ENCODE measurements at regions not wholly inside any gene's neighbourhood (a gene's known extent, or its start where the extent isn't known, plus 50 kb on each side); places are given as distances from the start of the nearest gene placed in this dataset.
A peak's percentile ranks its signal among the peaks of the same experiment; 100 is the strongest.

- no peak for DNase-seq
- Mint-ChIP-seq H3K36me3 (no peaks in the 10 kb centered on the region), H3K27me3 (ENCODE audit: low read depth in 3 of 3) (peaks cover 0 to 4% (median 1%) of the 10 kb centered on the region in 3 donors), H3K27ac (no peak overlapping the region), H3K4me1 (no peaks in the 10 kb centered on the region), H3K9me3 (no peaks in the 10 kb centered on the region), H3K4me3 (no peak overlapping the region)
Measured at GRCh38 chr2:6757215-6757614, 108.5 kb downstream of the CMPK2 start.

- Mint-ChIP-seq H3K27ac (no peak overlapping the region), H3K27me3 (ENCODE audit: low read depth in 3 of 3) (no peaks in the 10 kb centered on the region), H3K4me3 (no peak overlapping the region), H3K4me1 (no peaks in the 10 kb centered on the region), H3K36me3 (no peaks in the 10 kb centered on the region), H3K9me3 (no peaks in the 10 kb centered on the region)
- DNase-seq = no peak
Measured at GRCh38 chr2:6759689-6760088, 106.0 kb downstream of the CMPK2 start.

GRCh38 chr2:6760132-6760531 is 105.6 kb downstream of the CMPK2 start:
- Mint-ChIP-seq H3K36me3 (no peaks in the 10 kb centered on the region), H3K27ac (no peak overlapping the region), H3K4me1 (no peaks in the 10 kb centered on the region), H3K4me3 (no peak overlapping the region), H3K27me3 (ENCODE audit: low read depth in 3 of 3) (no peaks in the 10 kb centered on the region), H3K9me3 (no peaks in the 10 kb centered on the region)
- DNase-seq = no peak

- H3K9me3 Mint-ChIP-seq = no peaks in the 10 kb centered on the region
- no peaks in the 10 kb centered on the region for H3K36me3 Mint-ChIP-seq
- H3K4me1 Mint-ChIP-seq = no peaks in the 10 kb centered on the region
- H3K27ac Mint-ChIP-seq = no peak overlapping the region
- H3K4me3 Mint-ChIP-seq = no peak overlapping the region
- no peak for DNase-seq
- H3K27me3 Mint-ChIP-seq (ENCODE audit: low read depth in 3 of 3) = peaks cover 0 to 2% (median 0%) of the 10 kb centered on the region in 3 donors
Measured at GRCh38 chr2:6764968-6765723, 100.6 kb downstream of the CMPK2 start.

- Mint-ChIP-seq H3K4me3 (no peak overlapping the region), H3K27ac (no peak overlapping the region), H3K4me1 (peaks cover 5 to 15% of the 10 kb centered on the region in 2 donors), H3K9me3 (no peaks in the 10 kb centered on the region), H3K27me3 (ENCODE audit: low read depth in 3 of 3) (peaks cover 3 to 8% (median 5%) of the 10 kb centered on the region in 3 donors), H3K36me3 (no peaks in the 10 kb centered on the region)
- DNase-seq = no peak
Measured at GRCh38 chr2:6769346-6769745, 96.4 kb downstream of the CMPK2 start.

GRCh38 chr2:6770006-6770405 is 95.7 kb downstream of the CMPK2 start:
- DNase-seq = no peak
- Mint-ChIP-seq H3K27me3 (ENCODE audit: low read depth in 3 of 3) (peaks cover 3 to 8% (median 5%) of the 10 kb centered on the region in 3 donors), H3K4me1 (peaks cover 5 to 15% of the 10 kb centered on the region in 2 donors), H3K4me3 (no peak overlapping the region), H3K36me3 (no peaks in the 10 kb centered on the region), H3K9me3 (no peaks in the 10 kb centered on the region), H3K27ac (no peak overlapping the region)

- no peak for DNase-seq
- no peak overlapping the region for H3K27ac Mint-ChIP-seq
- H3K4me1 Mint-ChIP-seq = peaks cover 5 to 15% of the 10 kb centered on the region in 2 donors
- no peaks in the 10 kb centered on the region for H3K9me3 Mint-ChIP-seq
- H3K27me3 Mint-ChIP-seq (ENCODE audit: low read depth in 3 of 3) = peaks cover 5 to 8% (median 5%) of the 10 kb centered on the region in 3 donors
- H3K4me3 Mint-ChIP-seq = no peak overlapping the region
- no peaks in the 10 kb centered on the region for H3K36me3 Mint-ChIP-seq
Measured at GRCh38 chr2:6771634-6772611, 93.8 kb downstream of the CMPK2 start.

GRCh38 chr2:6773007-6773693 is 92.6 kb downstream of the CMPK2 start:
- Mint-ChIP-seq H3K27me3 (ENCODE audit: low read depth in 3 of 3) (peaks cover 5 to 6% (median 5%) of the 10 kb centered on the region in 3 donors), H3K27ac (no peak overlapping the region), H3K4me3 (no peak overlapping the region), H3K36me3 (no peaks in the 10 kb centered on the region), H3K9me3 (no peaks in the 10 kb centered on the region), H3K4me1 (peaks cover 5 to 15% of the 10 kb centered on the region in 2 donors)
- peak; percentile 40 to 50 (median 48) for DNase-seq

GRCh38 chr2:6773694-6774044 is 92.0 kb downstream of the CMPK2 start:
- no peak overlapping the region for H3K4me3 Mint-ChIP-seq
- H3K9me3 Mint-ChIP-seq = no peaks in the 10 kb centered on the region
- H3K27me3 Mint-ChIP-seq (ENCODE audit: low read depth in 3 of 3) = peaks cover 5 to 6% (median 5%) of the 10 kb centered on the region in 3 donors
- DNase-seq = no peak
- no peaks in the 10 kb centered on the region for H3K36me3 Mint-ChIP-seq
- no peak overlapping the region for H3K27ac Mint-ChIP-seq
- H3K4me1 Mint-ChIP-seq = peaks cover 5 to 15% of the 10 kb centered on the region in 2 donors

- no peak overlapping the region for H3K4me3 Mint-ChIP-seq
- no peaks in the 10 kb centered on the region for H3K9me3 Mint-ChIP-seq
- DNase-seq = no peak
- H3K4me1 Mint-ChIP-seq = peaks cover 9 to 19% of the 10 kb centered on the region in 2 donors
- peaks cover 5 to 6% (median 5%) of the 10 kb centered on the region in 3 donors for H3K27me3 Mint-ChIP-seq (ENCODE audit: low read depth in 3 of 3)
- H3K27ac Mint-ChIP-seq = no peak overlapping the region
- H3K36me3 Mint-ChIP-seq = no peaks in the 10 kb centered on the region
Measured at GRCh38 chr2:6776125-6776524, 89.6 kb downstream of the CMPK2 start.

GRCh38 chr2:6777626-6778025 is 88.1 kb downstream of the CMPK2 start:
- H3K36me3 Mint-ChIP-seq = no peaks in the 10 kb centered on the region
- no peak overlapping the region for H3K27ac Mint-ChIP-seq
- H3K9me3 Mint-ChIP-seq = no peaks in the 10 kb centered on the region
- no peak for DNase-seq
- no peak overlapping the region for H3K4me3 Mint-ChIP-seq
- H3K4me1 Mint-ChIP-seq = peaks cover 10 to 21% of the 10 kb centered on the region in 2 donors
- peaks cover 5 to 6% (median 5%) of the 10 kb centered on the region in 3 donors for H3K27me3 Mint-ChIP-seq (ENCODE audit: low read depth in 3 of 3)

GRCh38 chr2:6780765-6781274 is 84.9 kb downstream of the CMPK2 start:
- no peak overlapping the region for H3K27ac Mint-ChIP-seq
- no peak for DNase-seq
- H3K36me3 Mint-ChIP-seq = no peaks in the 10 kb centered on the region
- peaks cover under 1 to 3% (median under 1%) of the 10 kb centered on the region in 3 donors for H3K27me3 Mint-ChIP-seq (ENCODE audit: low read depth in 3 of 3)
- no peaks in the 10 kb centered on the region for H3K9me3 Mint-ChIP-seq
- H3K4me1 Mint-ChIP-seq = peaks cover 5 to 6% of the 10 kb centered on the region in 2 donors
- H3K4me3 Mint-ChIP-seq = peak overlapping the region in 4 of 5 donors; percentile 15 to 49 (median 36)

- Mint-ChIP-seq H3K9me3 (no peaks in the 10 kb centered on the region), H3K4me1 (peaks cover 5 to 6% of the 10 kb centered on the region in 2 donors), H3K36me3 (no peaks in the 10 kb centered on the region), H3K27ac (no peak overlapping the region), H3K27me3 (ENCODE audit: low read depth in 3 of 3) (peaks cover 2 to 3% (median 3%) of the 10 kb centered on the region in 3 donors), H3K4me3 (no peak overlapping the region)
- DNase-seq = no peak
Measured at GRCh38 chr2:6782517-6783237, 83.0 kb downstream of the CMPK2 start.
